Tibial nerve (tissue), 4 donors: ENCODE measurements at regions not wholly inside any gene's neighbourhood (a gene's known extent, or its start where the extent isn't known, plus 50 kb on each side); places are given as distances from the start of the nearest gene placed in this dataset.

Experiments
- DNase-seq, 2 donors: peaks; one replicate each; pipeline ENCODE4 v3.0.0-alpha.2; 2019; ENCODE audit warnings: low spot score in 2 of 2
- H3K27ac ChIP-seq, 4 donors: fragments of 200-600 bp; sonication (generic) in 3 of 4; one replicate each; pipeline ENCODE4 v1.5.1; 2017 to 2019; ENCODE audit warnings: mild to moderate bottlenecking in 1 of 4
- H3K27me3 ChIP-seq, 2 donors: fragments of 200-600 bp; sonication (generic) in 1 of 2; one replicate each; pipeline versions ENCODE4 v1.5.1 to v1.6.0; 2017 to 2019
- H3K36me3 ChIP-seq, 3 donors: fragments of 200-600 bp; sonication (generic); one replicate each; pipeline ENCODE4 v1.5.1; 2018 to 2019
- H3K4me1 ChIP-seq, 4 donors: fragments of 200-600 bp; sonication (generic) in 3 of 4; one replicate each; pipeline ENCODE4 v1.5.1; 2017 to 2019
- H3K4me3 ChIP-seq, 4 donors: fragments of 200-600 bp; sonication (generic) in 3 of 4; one replicate each; pipeline ENCODE4 v1.5.1; 2017 to 2019; ENCODE audit warnings: mild to moderate bottlenecking in 1 of 4, moderate library complexity in 1 of 4
- H3K9me3 ChIP-seq, 4 donors: fragments of 200-600 bp; sonication (generic) in 3 of 4; one replicate each; pipeline ENCODE4 v1.5.1; 2017 to 2019
- EP300 ChIP-seq, 2 donors: sonication (generic); formaldehyde crosslinking; IDR thresholded peaks; one replicate each; pipeline ENCODE4 v1.6.1; 2017; ENCODE audit warnings: antibody characterized with exemption in 2 of 2, mild to moderate bottlenecking in 1 of 2
- POLR2A ChIP-seq, 2 donors: fragments of 450-650 bp; IDR thresholded peaks; one replicate each; pipeline ENCODE4 v1.6.1; 2017; ENCODE audit warnings: antibody characterized with exemption in 2 of 2, mild to moderate bottlenecking in 2 of 2, moderate library complexity in 2 of 2
- WGBS, 2 donors: methylation state at CpG; one replicate each; pipeline ENCODE4 v1.1.5; 2018; 5-methylcytosine and 5-hydroxymethylcytosine counted together
- TF ChIP-seq, protein P1 (sequence below), 5 experiments: fragments of 200-600 bp in 3 of 5; fragments of 450-650 bp in 2 of 5; sonication (generic) in 3 of 5; IDR thresholded peaks; one replicate each; pipeline ENCODE4 v1.5.1; 2016 to 2019; ENCODE audit warnings: antibody characterized with exemption in 5 of 5, mild to moderate bottlenecking in 3 of 5, moderate library complexity in 2 of 5

DNA sequence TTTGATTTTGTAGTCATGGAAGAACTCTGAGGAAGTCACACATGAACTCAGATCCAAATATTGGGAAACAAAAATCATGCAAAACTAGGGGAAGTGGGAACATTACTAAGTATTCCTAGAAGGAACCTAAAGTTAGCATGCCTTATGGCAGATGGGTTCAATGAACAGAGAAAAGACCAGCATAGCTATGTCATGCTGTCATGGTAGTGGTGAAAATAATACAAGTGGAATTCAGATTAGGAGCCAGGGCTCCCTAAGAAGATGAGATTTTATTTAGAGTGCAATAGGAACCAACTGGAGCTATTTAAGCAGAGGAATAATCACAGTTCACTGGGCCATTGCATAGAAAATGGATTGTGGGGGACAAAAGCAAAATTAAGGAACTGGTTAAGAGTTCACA lies 134.0 kb downstream of the DIO2 start:
- no peaks in the 10 kb centered on the region for H3K27me3 ChIP-seq
- H3K9me3 ChIP-seq = peaks cover 0 to 11% (median 2%) of the 10 kb centered on the region in 4 donors
- no peak overlapping the region for H3K4me3 ChIP-seq
- no peak overlapping the region for H3K27ac ChIP-seq
- H3K4me1 ChIP-seq = no peaks in the 10 kb centered on the region
- no peak for TF ChIP-seq EP300 (IDR thresholded peaks at IDR 0.05)
- TF ChIP-seq, protein P1, sequence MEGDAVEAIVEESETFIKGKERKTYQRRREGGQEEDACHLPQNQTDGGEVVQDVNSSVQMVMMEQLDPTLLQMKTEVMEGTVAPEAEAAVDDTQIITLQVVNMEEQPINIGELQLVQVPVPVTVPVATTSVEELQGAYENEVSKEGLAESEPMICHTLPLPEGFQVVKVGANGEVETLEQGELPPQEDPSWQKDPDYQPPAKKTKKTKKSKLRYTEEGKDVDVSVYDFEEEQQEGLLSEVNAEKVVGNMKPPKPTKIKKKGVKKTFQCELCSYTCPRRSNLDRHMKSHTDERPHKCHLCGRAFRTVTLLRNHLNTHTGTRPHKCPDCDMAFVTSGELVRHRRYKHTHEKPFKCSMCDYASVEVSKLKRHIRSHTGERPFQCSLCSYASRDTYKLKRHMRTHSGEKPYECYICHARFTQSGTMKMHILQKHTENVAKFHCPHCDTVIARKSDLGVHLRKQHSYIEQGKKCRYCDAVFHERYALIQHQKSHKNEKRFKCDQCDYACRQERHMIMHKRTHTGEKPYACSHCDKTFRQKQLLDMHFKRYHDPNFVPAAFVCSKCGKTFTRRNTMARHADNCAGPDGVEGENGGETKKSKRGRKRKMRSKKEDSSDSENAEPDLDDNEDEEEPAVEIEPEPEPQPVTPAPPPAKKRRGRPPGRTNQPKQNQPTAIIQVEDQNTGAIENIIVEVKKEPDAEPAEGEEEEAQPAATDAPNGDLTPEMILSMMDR (IDR thresholded peaks at IDR 0.05) = no peak
- TF ChIP-seq POLR2A (IDR thresholded peaks at IDR 0.05) = no peak
- H3K36me3 ChIP-seq = no peaks in the 10 kb centered on the region
- no peak for DNase-seq

DNA sequence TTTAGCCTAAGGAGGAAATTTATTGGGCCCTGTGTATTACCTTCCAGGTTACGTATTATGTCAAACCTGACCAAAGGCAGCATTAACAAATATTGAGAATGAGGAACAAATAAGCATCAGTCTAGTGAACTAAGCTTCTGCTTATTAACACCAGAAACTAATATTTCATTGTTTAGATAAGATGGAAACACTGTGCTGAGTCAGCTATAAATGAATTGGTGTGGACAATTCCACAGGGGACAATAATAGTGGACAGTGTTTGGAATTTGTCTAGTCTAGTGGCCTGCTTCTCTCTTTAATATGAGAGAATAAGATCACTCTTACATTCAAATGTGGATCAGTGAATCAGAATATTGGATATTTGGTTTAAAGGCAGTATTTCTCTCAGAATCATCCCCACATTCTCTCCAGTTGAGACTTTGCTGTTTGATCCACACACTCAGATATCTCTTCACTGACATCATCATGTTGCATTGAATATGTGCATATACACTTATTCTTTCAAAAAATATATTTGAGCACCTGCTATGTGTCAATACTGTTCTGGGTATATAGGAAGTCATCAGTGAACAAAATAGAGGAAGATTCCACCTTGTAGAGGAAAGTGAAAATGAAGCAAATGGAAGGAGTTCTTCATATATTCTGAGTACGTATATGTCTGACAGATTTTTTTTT lies 136.3 kb downstream of the DIO2 start:
- H3K4me3 ChIP-seq = no peak overlapping the region
- WGBS, 2 donors = 96% methylated on average over 2 of the region's 2 CpGs
- H3K36me3 ChIP-seq = no peaks in the 10 kb centered on the region
- no peak for TF ChIP-seq EP300 (IDR thresholded peaks at IDR 0.05)
- TF ChIP-seq, protein P1 (IDR thresholded peaks at IDR 0.05) = no peak
- TF ChIP-seq POLR2A (IDR thresholded peaks at IDR 0.05) = no peak
- no peak for DNase-seq
- no peaks in the 10 kb centered on the region for H3K27me3 ChIP-seq
- no peak overlapping the region for H3K27ac ChIP-seq
- H3K4me1 ChIP-seq = no peaks in the 10 kb centered on the region
- H3K9me3 ChIP-seq = peaks cover 0 to 29% (median 8%) of the 10 kb centered on the region in 4 donors

DNA sequence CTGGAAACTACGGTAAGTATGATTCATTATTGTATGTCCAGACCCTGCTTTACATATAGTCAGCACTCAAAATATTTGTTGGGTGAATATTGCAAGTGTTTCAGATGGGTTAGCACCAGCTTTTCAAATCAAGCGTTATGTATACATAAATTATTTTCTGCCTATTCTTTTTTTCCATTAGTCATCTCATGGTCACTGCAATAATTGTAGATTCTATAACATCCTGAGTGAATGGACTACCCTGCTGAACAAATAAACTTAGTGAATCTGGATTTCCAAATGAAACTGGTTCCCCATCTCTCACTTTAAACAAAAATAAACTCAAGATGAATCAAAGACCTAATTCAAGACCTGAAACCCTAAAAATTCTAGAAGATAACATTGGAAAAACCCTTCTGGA lies 152.3 kb downstream of the DIO2 start:
- no peak overlapping the region for H3K4me3 ChIP-seq
- WGBS, 2 donors = 83 to 87% methylated on average over 2 of the region's 2 CpGs
- peaks cover 0 to 10% (median 0%) of the 10 kb centered on the region in 4 donors for H3K4me1 ChIP-seq
- no peaks in the 10 kb centered on the region for H3K9me3 ChIP-seq
- H3K27ac ChIP-seq = no peak overlapping the region
- H3K36me3 ChIP-seq = no peaks in the 10 kb centered on the region
- no peaks in the 10 kb centered on the region for H3K27me3 ChIP-seq
- no peak for DNase-seq
- TF ChIP-seq, protein P1 (IDR thresholded peaks at IDR 0.05) = no peak
- no peak for TF ChIP-seq POLR2A (IDR thresholded peaks at IDR 0.05)
- no peak for TF ChIP-seq EP300 (IDR thresholded peaks at IDR 0.05)

DNA sequence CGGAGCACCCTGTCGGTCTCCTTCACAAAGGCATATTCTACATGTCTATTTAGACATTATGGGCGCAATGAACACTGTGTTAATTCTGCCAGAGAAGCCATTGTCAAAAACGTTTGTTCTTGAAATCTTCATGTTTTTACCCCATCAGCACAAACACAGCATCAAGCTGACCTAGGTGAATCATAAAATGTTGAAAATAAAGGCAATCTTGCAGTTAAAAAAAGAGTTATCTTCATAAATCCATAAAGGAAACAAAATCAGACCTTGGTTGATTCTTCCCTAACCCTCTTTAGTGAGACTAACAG lies 154.9 kb downstream of the DIO2 start:
- TF ChIP-seq, protein P1 (IDR thresholded peaks at IDR 0.05) = peak in 1 of 5 experiments; percentile 4
- TF ChIP-seq POLR2A (IDR thresholded peaks at IDR 0.05) = no peak
- WGBS, 2 donors = 29 to 44% methylated on average over 4 of the region's 4 CpGs
- Histone ChIP-seq H3K27me3 (no peaks in the 10 kb centered on the region), H3K9me3 (peaks cover 0 to 13% (median 4%) of the 10 kb centered on the region in 4 donors), H3K27ac (no peak overlapping the region), H3K4me1 (peaks cover 0 to 10% (median 0%) of the 10 kb centered on the region in 4 donors), H3K4me3 (no peak overlapping the region), H3K36me3 (no peaks in the 10 kb centered on the region)
- no peak for DNase-seq

DNA sequence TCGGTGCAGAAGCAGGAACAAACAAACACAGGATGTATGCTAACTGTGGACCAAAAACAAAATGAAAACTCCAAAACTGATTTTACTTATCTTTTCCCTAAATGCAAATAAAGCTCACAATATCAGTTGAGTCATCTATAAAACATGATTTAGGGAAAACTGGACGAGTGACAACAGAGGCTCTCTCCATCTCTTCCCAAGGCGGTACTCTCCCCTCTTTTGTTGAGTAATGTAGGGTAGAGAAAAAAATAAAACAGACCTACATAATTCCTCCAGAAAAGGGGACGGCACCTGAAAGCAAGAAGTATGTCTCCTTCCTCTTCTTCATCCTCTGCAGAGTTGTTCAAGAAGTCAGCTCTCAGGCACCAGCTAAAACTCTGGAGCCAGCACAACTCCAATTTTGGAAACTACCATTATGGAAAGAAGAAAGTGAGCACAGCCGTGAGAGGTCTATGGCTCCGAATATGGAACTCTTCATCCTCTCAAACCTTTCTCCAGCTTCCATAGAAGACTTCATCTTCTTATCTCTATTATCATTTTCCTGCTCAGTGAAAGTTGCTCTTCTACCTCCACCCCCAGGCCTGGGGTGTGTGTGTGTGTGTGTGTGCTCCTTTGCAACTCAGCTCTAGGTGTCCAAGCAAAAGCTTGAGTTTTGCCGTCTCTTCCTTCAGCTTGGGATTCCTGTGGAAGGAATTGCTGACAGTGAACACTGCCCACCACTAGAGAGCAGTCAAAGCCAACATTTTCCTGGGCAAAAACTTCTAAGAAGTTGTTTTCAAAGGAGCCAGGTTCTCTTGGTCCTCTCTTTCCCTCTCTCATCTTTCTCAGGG lies 155.4 kb downstream of the DIO2 start:
- no peaks in the 10 kb centered on the region for H3K36me3 ChIP-seq
- DNase-seq = peak in 1 of 2 donors; percentile 48
- TF ChIP-seq EP300 (IDR thresholded peaks at IDR 0.05) = no peak
- TF ChIP-seq, protein P1 (IDR thresholded peaks at IDR 0.05) = peak; percentile 51 to 80 (median 72)
- H3K9me3 ChIP-seq = peaks cover 0 to 15% (median 4%) of the 10 kb centered on the region in 4 donors
- peaks cover 0 to 10% (median 0%) of the 10 kb centered on the region in 4 donors for H3K4me1 ChIP-seq
- WGBS, 2 donors = 62 to 67% methylated on average over 7 of the region's 7 CpGs
- H3K27me3 ChIP-seq = no peaks in the 10 kb centered on the region
- H3K27ac ChIP-seq = no peak overlapping the region
- H3K4me3 ChIP-seq = no peak overlapping the region
